Loucy (cell line): ENCODE measurements at regions not wholly inside any gene's neighbourhood (a gene's known extent, or its start where the extent isn't known, plus 50 kb on each side); places are given as distances from the start of the nearest gene placed in this dataset.

Experiments
- EZH2phosphoT487 ChIP-seq: fragments of 200-600 bp; IDR thresholded peaks from 2 replicates; pipeline ENCODE4 v1.6.1; 2018; ENCODE audit warnings: antibody characterized with exemption, mild to moderate bottlenecking, moderate library complexity, borderline replicate concordance
- TF ChIP-seq, protein P1 (sequence below): fragments of 200-600 bp; sonication (generic); conservative IDR thresholded peaks from 2 replicates; pipeline ENCODE4 v1.5.1; 2014; ENCODE audit warnings: mild to moderate bottlenecking, antibody characterized with exemption, low read length

DNA sequence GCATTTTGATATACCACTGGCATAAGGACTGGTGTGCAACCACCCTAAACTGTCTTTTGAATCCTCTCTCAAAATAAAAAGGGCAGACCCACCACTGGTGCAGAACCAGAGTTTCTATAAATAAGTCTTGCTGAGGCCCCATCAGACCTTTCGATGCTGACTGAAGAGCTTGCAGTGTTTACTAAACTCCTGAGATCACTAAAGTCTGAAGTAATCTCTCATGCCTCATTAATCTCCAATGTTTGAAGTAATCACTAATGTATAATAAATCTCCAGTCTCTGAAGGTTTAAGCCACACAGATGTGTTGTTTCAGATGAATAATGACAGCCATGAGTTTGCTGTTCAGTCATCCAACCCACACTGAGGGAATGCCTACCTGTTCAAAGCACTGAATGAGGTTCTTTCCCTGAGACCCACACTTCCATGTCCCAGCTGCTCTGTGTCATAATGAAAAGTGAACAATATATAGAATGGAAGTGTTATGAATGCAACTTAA is 50.6 kb upstream of the DEUP1 start:
- TF ChIP-seq, protein P1, sequence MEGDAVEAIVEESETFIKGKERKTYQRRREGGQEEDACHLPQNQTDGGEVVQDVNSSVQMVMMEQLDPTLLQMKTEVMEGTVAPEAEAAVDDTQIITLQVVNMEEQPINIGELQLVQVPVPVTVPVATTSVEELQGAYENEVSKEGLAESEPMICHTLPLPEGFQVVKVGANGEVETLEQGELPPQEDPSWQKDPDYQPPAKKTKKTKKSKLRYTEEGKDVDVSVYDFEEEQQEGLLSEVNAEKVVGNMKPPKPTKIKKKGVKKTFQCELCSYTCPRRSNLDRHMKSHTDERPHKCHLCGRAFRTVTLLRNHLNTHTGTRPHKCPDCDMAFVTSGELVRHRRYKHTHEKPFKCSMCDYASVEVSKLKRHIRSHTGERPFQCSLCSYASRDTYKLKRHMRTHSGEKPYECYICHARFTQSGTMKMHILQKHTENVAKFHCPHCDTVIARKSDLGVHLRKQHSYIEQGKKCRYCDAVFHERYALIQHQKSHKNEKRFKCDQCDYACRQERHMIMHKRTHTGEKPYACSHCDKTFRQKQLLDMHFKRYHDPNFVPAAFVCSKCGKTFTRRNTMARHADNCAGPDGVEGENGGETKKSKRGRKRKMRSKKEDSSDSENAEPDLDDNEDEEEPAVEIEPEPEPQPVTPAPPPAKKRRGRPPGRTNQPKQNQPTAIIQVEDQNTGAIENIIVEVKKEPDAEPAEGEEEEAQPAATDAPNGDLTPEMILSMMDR: no peak
- TF ChIP-seq EZH2phosphoT487: no peak
